Lower leg skin (tissue), 4 donors: ENCODE measurements at regions not wholly inside any gene's neighbourhood (a gene's known extent, or its start where the extent isn't known, plus 50 kb on each side); places are given as distances from the start of the nearest gene placed in this dataset.
"Not testable (repeated sequence)": the region's sequence is repeated elsewhere in the genome, so short reads cannot be mapped to it uniquely, and the experiment has no call there.

Experiments used
- DNase-seq, 2 donors: peaks; one replicate each; pipeline ENCODE4 v3.0.0-alpha.2; 2019; ENCODE audit warnings: low spot score in 2 of 2
- H3K4me3 ChIP-seq: fragments of 200-600 bp; sonication (generic); 2 replicates; pipeline ENCODE4 v1.5.1; 2017; ENCODE audit warnings: mild to moderate bottlenecking, low read depth; ENCODE audit not compliant: poor library complexity, severe bottlenecking
- POLR2A ChIP-seq, 2 donors: fragments of 450-650 bp; IDR thresholded peaks; one replicate each; pipeline ENCODE4 v1.6.1; 2016 to 2017; ENCODE audit warnings: antibody characterized with exemption in 2 of 2, mild to moderate bottlenecking in 1 of 2, moderate library complexity in 1 of 2
- WGBS, 2 donors: methylation state at CpG; one replicate each; pipeline ENCODE4 v1.1.5; 2018; 5-methylcytosine and 5-hydroxymethylcytosine counted together
- intact Hi-C: fragments of 100-400 bp; cut with DNase I; formaldehyde crosslinking; loops from one replicate; pipeline ENCODE4 v1.15.0; 2023; ENCODE audit warnings: low total_unique reads
- TF ChIP-seq, protein P1 (sequence below), 3 donors: fragments of 450-650 bp; IDR thresholded peaks; one replicate each; pipeline ENCODE4 v1.5.1; 2016; ENCODE audit warnings: antibody characterized with exemption in 3 of 3, mild to moderate bottlenecking in 3 of 3, moderate library complexity in 2 of 3

DNA sequence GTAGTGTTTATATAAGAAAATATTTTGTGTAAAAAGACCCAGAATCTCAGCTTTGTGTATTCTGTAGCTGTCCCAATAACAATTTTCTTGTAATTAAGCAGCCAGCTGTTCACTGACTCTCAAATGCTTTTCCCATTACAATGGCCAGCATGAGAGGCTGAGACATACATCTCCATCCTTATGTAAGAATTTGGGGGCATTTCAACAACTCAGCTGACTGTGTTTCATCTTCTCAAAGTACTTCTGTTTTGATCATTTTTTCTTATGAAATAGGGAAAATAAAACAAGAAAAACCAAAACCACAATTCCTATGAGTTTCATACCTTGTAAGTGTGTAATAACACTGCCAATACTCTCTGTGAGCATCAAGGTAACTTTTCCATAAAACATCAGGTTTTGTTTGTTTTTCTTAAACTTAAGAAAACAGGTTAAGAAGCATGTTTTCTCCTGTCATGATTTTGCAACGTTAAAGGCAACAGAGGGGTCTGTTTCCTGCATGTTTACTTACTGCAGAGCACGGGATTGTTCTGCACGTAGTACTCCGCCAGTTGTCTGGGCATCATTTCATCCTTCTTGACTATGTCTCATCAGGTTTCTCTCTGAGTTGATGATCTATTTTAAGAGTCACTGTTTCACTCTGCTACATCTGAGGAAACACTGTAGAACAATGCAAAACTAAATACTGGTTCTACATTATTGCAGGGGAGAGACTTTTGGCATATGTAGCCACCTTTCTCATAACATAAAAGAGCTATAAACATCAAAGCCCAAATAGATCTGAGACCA, 62.9 kb upstream of the CYRIA start:
- DNase-seq, result no peak
- H3K4me3 ChIP-seq, result no peak overlapping the region
- 73 to 83% methylated on average over 4 of the region's 4 CpGs for WGBS, 2 donors
- intact Hi-C loops, result no loop called here
- TF ChIP-seq POLR2A (IDR thresholded peaks at IDR 0.05), result no peak
- TF ChIP-seq, protein P1, sequence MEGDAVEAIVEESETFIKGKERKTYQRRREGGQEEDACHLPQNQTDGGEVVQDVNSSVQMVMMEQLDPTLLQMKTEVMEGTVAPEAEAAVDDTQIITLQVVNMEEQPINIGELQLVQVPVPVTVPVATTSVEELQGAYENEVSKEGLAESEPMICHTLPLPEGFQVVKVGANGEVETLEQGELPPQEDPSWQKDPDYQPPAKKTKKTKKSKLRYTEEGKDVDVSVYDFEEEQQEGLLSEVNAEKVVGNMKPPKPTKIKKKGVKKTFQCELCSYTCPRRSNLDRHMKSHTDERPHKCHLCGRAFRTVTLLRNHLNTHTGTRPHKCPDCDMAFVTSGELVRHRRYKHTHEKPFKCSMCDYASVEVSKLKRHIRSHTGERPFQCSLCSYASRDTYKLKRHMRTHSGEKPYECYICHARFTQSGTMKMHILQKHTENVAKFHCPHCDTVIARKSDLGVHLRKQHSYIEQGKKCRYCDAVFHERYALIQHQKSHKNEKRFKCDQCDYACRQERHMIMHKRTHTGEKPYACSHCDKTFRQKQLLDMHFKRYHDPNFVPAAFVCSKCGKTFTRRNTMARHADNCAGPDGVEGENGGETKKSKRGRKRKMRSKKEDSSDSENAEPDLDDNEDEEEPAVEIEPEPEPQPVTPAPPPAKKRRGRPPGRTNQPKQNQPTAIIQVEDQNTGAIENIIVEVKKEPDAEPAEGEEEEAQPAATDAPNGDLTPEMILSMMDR (IDR thresholded peaks at IDR 0.05), result no peak

DNA sequence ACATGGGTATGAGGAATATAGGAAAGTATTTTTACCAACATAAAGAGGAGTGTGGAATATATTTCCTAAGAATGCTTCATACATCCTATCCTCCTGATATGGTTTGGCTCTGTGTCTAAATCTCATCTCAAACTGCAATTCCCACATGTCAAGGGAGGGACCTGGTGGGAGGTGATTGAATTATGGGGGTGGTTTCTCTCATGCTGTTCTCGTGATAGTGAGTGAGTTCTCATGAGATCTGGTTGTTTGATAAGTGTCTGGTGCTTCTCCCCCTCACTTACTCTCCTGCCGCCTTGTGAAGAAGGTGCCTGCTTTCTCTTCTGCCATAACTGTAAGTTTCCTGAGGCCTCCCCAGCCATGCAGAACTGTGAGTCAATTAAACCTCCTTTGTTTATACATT, 62.2 kb upstream of the CYRIA start:
- WGBS, 2 donors, result 65 to 76% methylated on average over 2 of the region's 2 CpGs
- DNase-seq, H3K4me3 ChIP-seq: not testable (repeated sequence)

DNA sequence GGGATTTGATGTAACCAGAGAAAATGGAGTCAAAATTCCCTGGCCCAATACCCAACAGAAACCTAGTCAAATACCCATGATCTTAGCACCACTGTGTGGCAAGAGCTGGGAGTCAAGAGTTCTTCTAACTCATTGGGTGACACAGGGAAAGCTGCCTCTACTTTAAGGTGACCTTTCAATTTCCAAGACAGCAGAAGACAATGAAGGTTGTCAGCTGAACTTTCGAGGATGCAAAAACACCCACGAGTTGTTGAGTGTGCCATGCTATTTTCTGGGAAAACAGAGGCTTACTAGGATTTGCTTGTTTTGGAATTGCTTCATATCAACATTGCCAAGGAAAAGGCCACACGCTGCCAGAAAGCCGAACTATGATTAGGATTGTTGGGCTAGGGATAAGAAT, 61.6 kb upstream of the CYRIA start:
- H3K4me3 ChIP-seq, result no peak overlapping the region
- TF ChIP-seq, protein P1 (IDR thresholded peaks at IDR 0.05), result no peak
- TF ChIP-seq POLR2A (IDR thresholded peaks at IDR 0.05), result no peak
- WGBS, 2 donors, result 43 to 51% methylated on average over 4 of the region's 4 CpGs
- intact Hi-C loops, result no loop called here
- no peak for DNase-seq

More for the DNA sequence above, 62.2 kb upstream of the CYRIA start:
- intact Hi-C loops, result not testable (repeated sequence)

DNA sequence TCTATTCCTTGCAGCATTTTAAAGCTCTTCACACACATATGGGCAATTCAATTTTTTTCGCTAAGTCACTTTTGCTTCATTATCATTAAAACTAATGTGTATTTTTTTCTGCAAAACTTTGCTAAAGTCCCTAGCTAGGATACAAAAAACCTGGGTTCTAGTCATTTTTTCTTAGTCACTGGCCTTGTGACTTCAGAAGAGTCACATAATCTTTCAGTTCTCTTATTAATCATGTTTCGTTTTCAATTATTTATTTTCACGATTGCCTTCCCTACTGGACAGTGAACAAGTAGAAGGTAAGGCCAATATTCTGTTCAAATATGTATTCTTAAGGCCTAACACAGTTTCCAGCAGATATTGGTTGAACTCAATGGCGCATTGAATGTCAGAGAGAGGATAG, 60.9 kb upstream of the CYRIA start:
- DNase-seq, result no peak
- WGBS, 2 donors, result 91 to 96% methylated on average over 4 of the region's 4 CpGs
- no peak overlapping the region for H3K4me3 ChIP-seq
- TF ChIP-seq, protein P1 (IDR thresholded peaks at IDR 0.05), result no peak
- TF ChIP-seq POLR2A (IDR thresholded peaks at IDR 0.05), result no peak
- intact Hi-C loops, result no loop called here

DNA sequence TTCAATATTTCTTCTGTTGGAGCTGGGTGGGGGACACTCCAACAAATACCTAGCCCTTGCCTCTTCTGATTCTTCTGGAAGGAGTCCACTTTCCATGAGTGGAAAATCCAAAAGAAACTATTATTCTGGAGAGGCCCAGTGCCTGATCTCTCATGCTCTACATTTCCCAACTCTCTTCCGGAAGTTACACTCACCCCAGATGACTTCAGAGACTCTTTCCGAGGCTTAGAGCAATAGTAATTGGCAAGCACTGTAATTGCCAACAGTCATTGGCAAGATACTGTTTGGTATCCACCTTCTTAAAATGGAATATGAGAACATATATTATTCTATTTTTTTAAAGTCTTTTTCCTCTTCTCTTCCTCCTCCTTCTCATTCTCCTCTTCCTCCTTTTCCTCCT, 60.5 kb upstream of the CYRIA start:
- H3K4me3 ChIP-seq, result no peak overlapping the region
- 24 to 37% methylated on average over 2 of the region's 2 CpGs for WGBS, 2 donors
- TF ChIP-seq, protein P1 (IDR thresholded peaks at IDR 0.05), result no peak
- no peak for TF ChIP-seq POLR2A (IDR thresholded peaks at IDR 0.05)
- DNase-seq, result no peak
- intact Hi-C loops, result no loop called here

DNA sequence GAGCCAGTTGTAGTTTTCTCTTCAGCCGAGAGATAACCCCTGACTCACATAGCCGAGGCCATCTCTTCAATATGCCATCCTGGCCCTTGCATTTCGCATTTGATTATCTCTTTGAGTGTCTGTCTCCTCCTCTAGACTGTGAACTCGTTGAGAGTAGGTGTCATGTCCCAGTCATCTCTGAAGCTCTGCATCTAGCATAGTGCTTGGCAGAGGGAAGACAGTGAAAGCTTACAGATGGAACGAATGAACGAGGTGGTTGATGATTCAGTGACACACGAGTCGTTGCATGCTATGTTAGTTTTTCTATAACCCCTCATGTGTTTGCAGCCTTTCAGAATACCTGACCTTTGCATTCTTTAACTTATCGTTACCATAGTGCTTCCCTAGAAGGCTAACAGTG, 59.9 kb upstream of the CYRIA start:
- 77 to 78% methylated on average over 9 of the region's 9 CpGs for WGBS, 2 donors
- no peak for DNase-seq
- TF ChIP-seq POLR2A (IDR thresholded peaks at IDR 0.05), result no peak
- TF ChIP-seq, protein P1 (IDR thresholded peaks at IDR 0.05), result no peak
- no peak overlapping the region for H3K4me3 ChIP-seq
- intact Hi-C loops, result no loop called here
